ENCODE measurements at regions not wholly inside any gene's neighbourhood (a gene's known extent, or its start where the extent isn't known, plus 50 kb on each side); places are given as distances from the start of the nearest gene placed in this dataset.

GRCh38 chr1:5744911-5745799 lies 247.1 kb downstream of the NPHP4 start:
- no peak overlapping the region for H3K4me3 ChIP-seq (ENCODE audit: low read depth, low read length)
- no peak for TF ChIP-seq CTCF (IDR thresholded peaks at IDR 0.05; ENCODE audit: low read depth, low read length, missing control alignments)
- no peak for DNase-seq (ENCODE audit: low read depth)

DNA sequence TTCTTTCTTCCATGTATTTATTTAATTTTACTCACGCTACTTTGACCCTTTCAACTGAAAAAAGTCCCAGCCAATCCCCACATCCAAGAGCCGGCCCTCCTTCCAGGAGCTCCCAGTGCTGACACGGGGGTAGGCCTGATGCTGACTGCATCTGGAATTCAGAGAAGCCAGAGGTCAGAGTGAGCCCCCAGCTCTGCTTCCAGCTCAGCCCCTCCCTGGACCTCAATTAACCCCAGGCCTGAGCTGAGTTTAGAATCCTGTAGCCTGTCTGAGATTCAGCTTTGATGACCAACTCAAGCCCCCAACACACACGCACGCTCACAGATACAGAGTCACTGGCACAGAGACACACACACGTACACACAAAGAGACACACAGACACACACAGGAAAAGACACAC lies 247.9 kb downstream of the NPHP4 start:
- H3K4me3 ChIP-seq (ENCODE audit: low read depth, low read length): no peak overlapping the region
- no peak for DNase-seq (ENCODE audit: low read depth)
- no peak for TF ChIP-seq CTCF (IDR thresholded peaks at IDR 0.05; ENCODE audit: low read depth, low read length, missing control alignments)

DNA sequence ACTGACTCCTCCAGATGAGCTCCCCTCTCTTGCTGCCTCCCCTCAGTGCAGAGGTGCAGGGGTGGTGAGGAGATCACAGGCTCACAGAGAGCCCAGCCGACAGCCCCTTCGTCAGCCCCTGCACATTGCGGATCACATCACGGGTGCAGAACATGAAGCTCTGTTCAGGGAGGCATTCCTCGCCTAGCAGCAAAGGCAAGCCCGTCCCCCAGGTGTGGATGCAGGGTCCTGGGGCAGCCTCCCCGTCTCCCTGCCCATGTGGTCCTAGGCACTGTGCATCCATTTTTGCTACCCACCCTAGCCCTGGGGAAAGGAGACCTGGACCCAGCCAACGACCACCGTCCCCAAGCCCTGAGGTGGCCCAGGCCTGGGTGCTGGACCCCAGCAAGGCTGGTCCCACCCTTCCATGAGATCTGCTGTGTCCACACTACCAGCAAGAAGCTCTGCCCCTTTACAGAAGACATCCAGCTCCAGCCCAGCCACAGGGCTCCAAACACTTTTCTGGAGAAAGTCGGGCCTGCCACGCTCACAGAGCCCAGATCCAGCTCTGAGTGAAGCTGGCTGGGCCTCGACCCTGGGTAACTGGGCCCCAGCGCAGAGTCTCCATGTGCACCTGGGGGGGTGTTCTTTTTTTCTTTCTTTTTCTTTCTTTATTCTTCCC lies 248.7 kb downstream of the NPHP4 start:
- no peak for DNase-seq (ENCODE audit: low read depth)
- no peak overlapping the region for H3K4me3 ChIP-seq (ENCODE audit: low read depth, low read length)
- TF ChIP-seq CTCF (IDR thresholded peaks at IDR 0.05; ENCODE audit: low read depth, low read length, missing control alignments): no peak

DNA sequence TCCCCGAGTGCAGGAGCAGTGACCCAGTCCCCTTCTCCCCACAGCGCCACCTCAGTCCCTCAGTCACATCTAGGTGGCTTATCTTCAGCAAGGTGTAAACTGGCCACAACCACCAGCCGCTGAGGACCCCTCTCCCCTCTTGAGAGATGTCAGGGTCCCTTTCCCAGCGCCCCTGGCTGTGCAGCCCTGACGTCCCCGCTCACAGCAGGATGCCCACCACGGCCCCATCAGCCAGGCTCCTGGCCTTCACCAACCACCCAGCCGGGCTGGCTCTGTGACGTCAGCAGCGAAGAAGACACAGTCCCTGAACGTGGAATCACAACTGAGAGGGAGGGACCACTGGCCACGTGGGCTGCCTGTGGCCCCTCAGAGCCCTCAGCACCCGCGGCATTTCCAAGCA lies 249.4 kb downstream of the NPHP4 start:
- TF ChIP-seq CTCF (IDR thresholded peaks at IDR 0.05; ENCODE audit: low read depth, low read length, missing control alignments): no peak
- no peak overlapping the region for H3K4me3 ChIP-seq (ENCODE audit: low read depth, low read length)
- no peak for DNase-seq (ENCODE audit: low read depth)

GRCh38 chr1:5742032-5742431 lies 250.2 kb downstream of the NPHP4 start:
- no peak for TF ChIP-seq CTCF (IDR thresholded peaks at IDR 0.05; ENCODE audit: low read depth, low read length, missing control alignments)
- no peak for DNase-seq (ENCODE audit: low read depth)
- no peak overlapping the region for H3K4me3 ChIP-seq (ENCODE audit: low read depth, low read length)

- H3K4me3 ChIP-seq (ENCODE audit: low read depth, low read length): no peak overlapping the region
Measured at GRCh38 chr1:5740865-5741860, 251.1 kb downstream of the NPHP4 start.

More at GRCh38 chr1:5740865-5741860, 251.1 kb downstream of the NPHP4 start:
- TF ChIP-seq CTCF (IDR thresholded peaks at IDR 0.05; ENCODE audit: low read depth, low read length, missing control alignments): no peak
- DNase-seq (ENCODE audit: low read depth): no peak

Measured in GM12864 (cell line).